ENCODE measurements at regions not wholly inside any gene's neighbourhood (a gene's known extent, or its start where the extent isn't known, plus 50 kb on each side); places are given as distances from the start of the nearest gene placed in this dataset.

DNA sequence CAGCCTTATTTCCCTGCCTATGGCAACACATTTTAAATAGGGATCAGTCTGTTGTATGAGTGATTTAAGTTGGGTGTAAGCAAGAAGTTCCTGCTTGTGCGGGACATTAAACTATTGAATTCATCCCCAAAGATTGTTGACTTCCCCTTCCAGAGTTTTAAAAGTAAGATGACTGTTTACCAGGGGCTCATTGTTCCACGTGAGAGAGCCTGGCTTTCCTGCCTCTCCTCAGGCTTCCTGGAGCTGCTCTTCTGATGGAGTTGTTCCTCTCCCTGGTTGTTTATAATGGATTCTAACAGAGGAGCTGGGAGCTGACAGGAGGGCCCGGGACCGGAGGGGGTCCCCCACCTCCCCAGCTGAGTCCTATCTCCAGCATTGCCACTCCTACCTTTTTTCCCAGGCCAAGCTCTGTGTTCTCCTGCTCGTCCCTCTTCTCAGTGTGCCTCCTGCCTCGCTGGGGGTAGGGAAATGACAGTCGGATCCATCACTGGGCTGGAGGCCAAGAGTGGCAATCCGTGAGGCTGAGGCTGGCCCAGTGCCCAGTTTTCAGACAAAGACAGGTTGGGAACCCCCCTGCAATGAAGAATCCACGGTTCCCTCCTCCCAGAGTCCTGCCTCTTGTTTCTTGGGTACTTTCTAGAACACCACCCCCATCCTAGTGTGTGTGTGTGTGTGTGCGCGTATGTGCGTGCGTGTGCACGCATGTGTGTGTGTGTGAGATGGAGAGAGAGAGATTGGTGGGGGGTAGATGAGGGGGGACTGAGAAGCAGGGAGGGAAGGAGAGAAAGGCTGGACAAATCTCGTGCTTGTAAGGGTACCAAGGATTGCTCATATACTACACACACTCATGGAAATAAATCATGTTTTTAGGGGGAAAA, 123.7 kb upstream of the NFIB start:
- TF ChIP-seq FOXM1 (IDR thresholded peaks at IDR 0.05; ENCODE audit: borderline replicate concordance, low read depth) (no peak), CEBPB (IDR thresholded peaks at IDR 0.05) (no peak), EP300 (IDR thresholded peaks at IDR 0.05; ENCODE audit: borderline replicate concordance) (no peak), YY1 (IDR thresholded peaks at IDR 0.05; ENCODE audit: low read depth) (no peak), EGR1 (IDR thresholded peaks at IDR 0.05) (no peak)
- TF ChIP-seq, protein P1, sequence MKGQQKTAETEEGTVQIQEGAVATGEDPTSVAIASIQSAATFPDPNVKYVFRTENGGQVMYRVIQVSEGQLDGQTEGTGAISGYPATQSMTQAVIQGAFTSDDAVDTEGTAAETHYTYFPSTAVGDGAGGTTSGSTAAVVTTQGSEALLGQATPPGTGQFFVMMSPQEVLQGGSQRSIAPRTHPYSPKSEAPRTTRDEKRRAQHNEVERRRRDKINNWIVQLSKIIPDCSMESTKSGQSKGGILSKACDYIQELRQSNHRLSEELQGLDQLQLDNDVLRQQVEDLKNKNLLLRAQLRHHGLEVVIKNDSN (IDR thresholded peaks at IDR 0.05), result no peak
- TF ChIP-seq, protein P2, sequence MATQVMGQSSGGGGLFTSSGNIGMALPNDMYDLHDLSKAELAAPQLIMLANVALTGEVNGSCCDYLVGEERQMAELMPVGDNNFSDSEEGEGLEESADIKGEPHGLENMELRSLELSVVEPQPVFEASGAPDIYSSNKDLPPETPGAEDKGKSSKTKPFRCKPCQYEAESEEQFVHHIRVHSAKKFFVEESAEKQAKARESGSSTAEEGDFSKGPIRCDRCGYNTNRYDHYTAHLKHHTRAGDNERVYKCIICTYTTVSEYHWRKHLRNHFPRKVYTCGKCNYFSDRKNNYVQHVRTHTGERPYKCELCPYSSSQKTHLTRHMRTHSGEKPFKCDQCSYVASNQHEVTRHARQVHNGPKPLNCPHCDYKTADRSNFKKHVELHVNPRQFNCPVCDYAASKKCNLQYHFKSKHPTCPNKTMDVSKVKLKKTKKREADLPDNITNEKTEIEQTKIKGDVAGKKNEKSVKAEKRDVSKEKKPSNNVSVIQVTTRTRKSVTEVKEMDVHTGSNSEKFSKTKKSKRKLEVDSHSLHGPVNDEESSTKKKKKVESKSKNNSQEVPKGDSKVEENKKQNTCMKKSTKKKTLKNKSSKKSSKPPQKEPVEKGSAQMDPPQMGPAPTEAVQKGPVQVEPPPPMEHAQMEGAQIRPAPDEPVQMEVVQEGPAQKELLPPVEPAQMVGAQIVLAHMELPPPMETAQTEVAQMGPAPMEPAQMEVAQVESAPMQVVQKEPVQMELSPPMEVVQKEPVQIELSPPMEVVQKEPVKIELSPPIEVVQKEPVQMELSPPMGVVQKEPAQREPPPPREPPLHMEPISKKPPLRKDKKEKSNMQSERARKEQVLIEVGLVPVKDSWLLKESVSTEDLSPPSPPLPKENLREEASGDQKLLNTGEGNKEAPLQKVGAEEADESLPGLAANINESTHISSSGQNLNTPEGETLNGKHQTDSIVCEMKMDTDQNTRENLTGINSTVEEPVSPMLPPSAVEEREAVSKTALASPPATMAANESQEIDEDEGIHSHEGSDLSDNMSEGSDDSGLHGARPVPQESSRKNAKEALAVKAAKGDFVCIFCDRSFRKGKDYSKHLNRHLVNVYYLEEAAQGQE (IDR thresholded peaks at IDR 0.05; ENCODE audit: low read depth), result no peak
